Erythroblast (primary cell): ENCODE measurements at regions not wholly inside any gene's neighbourhood (a gene's known extent, or its start where the extent isn't known, plus 50 kb on each side); places are given as distances from the start of the nearest gene placed in this dataset.

ENCODE experiments used
- GATA1 ChIP-seq: IDR thresholded peaks from 2 replicates; pipeline ENCODE4 v1.6.1; 2011; ENCODE audit warnings: low read depth, mild to moderate bottlenecking, control low read depth, low read length, moderate library complexity
- POLR2A ChIP-seq: IDR thresholded peaks from 2 replicates; pipeline ENCODE4 v1.6.1; 2011; ENCODE audit warnings: mild to moderate bottlenecking, low read length

GRCh38 chr5:30325795-30326194, 867.7 kb upstream of the CDH6 start:
- TF ChIP-seq POLR2A (no peak), GATA1 (no peak)
